ENCODE measurements at regions not wholly inside any gene's neighbourhood (a gene's known extent, or its start where the extent isn't known, plus 50 kb on each side); places are given as distances from the start of the nearest gene placed in this dataset.

- no peaks in the 10 kb centered on the region for H3K27me3 ChIP-seq
- no peak for TF ChIP-seq CTCF (IDR thresholded peaks at IDR 0.05)
- H3K9me3 ChIP-seq = no peaks in the 10 kb centered on the region
- no peaks in the 10 kb centered on the region for H3K4me1 ChIP-seq
- no peak for DNase-seq (ENCODE audit: low spot score in 2 of 2)
- intact Hi-C loops (cut with DNase I) = no loop called here
- no peaks in the 10 kb centered on the region for H3K36me3 ChIP-seq
- H3K27ac ChIP-seq = no peak overlapping the region
- H3K4me3 ChIP-seq = no peak overlapping the region
Observed at GRCh38 chr13:108402850-108403249, 133.3 kb downstream of the TNFSF13B start.

DNA sequence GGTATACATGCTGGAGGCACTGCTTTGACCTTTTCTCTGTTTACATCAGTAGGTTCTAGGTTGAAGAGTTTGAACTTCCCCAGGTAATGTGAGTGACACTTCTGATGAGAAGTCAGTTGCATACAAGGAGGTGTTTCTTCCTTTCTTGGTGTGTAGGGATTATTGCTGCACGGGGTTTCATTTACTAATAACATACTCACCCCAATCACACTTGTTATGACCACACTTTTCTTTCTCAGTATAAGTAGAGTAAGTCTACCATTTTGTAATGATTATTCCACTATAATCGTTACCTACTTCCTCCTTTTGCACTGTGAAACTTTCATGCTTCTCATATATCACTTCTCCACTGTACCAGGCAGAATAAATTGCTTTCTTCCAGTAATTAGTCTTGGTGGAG, 138.0 kb downstream of the TNFSF13B start:
- intact Hi-C loops (cut with DNase I) = no loop called here
- DNase-seq (ENCODE audit: low spot score in 2 of 2) = no peak
- no peak for TF ChIP-seq CTCF (IDR thresholded peaks at IDR 0.05)

GRCh38 chr13:108408672-108409071, 139.2 kb downstream of the TNFSF13B start:
- no peak overlapping the region for H3K27ac ChIP-seq
- H3K36me3 ChIP-seq = no peaks in the 10 kb centered on the region
- H3K9me3 ChIP-seq = no peaks in the 10 kb centered on the region
- TF ChIP-seq CTCF (IDR thresholded peaks at IDR 0.05) = no peak
- H3K27me3 ChIP-seq = no peaks in the 10 kb centered on the region
- H3K4me3 ChIP-seq = no peak overlapping the region
- intact Hi-C loops (cut with DNase I) = no loop called here
- DNase-seq (ENCODE audit: low spot score in 2 of 2) = no peak
- no peaks in the 10 kb centered on the region for H3K4me1 ChIP-seq

More for the DNA sequence above, 138.0 kb downstream of the TNFSF13B start:
- Histone ChIP-seq H3K4me1 (no peaks in the 10 kb centered on the region), H3K4me3 (no peak overlapping the region), H3K27ac (no peak overlapping the region), H3K9me3 (no peaks in the 10 kb centered on the region), H3K27me3 (no peaks in the 10 kb centered on the region), H3K36me3 (no peaks in the 10 kb centered on the region)

DNA sequence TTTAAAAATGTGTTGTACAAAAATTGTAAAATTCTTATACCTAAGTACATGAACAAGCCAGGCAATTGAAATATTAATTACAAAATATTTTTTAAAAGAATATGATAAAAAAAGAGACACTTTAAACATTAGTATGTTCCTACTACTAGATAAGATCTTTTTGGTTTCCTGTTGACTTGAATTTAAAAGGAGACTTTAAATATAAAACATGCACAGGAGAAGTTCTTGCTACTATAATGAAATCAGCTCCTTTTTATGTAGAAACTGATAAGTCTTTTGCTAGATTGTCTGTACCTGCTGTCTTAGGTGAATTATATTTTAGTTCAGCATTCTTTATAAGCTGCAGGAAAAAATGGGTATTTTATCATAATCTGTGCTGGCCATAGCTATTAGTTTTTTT, 140.2 kb downstream of the TNFSF13B start:
- no peak for DNase-seq (ENCODE audit: low spot score in 2 of 2)
- no peak for TF ChIP-seq CTCF (IDR thresholded peaks at IDR 0.05)
- no peak overlapping the region for H3K4me3 ChIP-seq

GRCh38 chr13:108419768-108420167, 150.2 kb downstream of the TNFSF13B start:
- Histone ChIP-seq H3K36me3 (no peaks in the 10 kb centered on the region), H3K9me3 (no peaks in the 10 kb centered on the region), H3K27ac (no peak overlapping the region), H3K27me3 (no peaks in the 10 kb centered on the region), H3K4me3 (no peak overlapping the region), H3K4me1 (no peaks in the 10 kb centered on the region)
- DNase-seq (ENCODE audit: low spot score in 2 of 2) = no peak
- intact Hi-C loops (cut with DNase I) = no loop called here
- no peak for TF ChIP-seq CTCF (IDR thresholded peaks at IDR 0.05)

More for the DNA sequence above, 140.2 kb downstream of the TNFSF13B start:
- Histone ChIP-seq H3K4me1 (no peaks in the 10 kb centered on the region), H3K36me3 (no peaks in the 10 kb centered on the region), H3K27ac (no peak overlapping the region), H3K27me3 (no peaks in the 10 kb centered on the region), H3K9me3 (no peaks in the 10 kb centered on the region)
- intact Hi-C loops (cut with DNase I) = no loop called here

DNA sequence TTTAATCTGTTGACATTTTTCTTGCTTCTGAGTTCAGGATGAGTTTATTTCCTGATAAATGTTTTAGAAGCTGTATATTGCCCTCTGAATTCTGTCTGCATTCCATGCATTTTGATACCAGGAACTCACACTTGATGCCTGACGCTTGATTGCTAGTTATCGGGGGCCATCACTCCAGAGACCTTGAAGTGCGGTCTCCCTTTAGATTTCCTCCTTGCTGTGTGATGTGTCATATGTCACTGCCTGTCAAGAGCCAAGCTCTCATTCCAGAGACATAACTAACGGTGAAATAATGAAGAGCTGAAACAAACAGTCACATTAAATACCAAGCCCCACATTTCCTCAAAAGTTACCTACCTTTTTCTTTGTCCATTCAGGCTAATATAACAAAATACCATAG, 155.5 kb downstream of the TNFSF13B start:
- TF ChIP-seq CTCF (IDR thresholded peaks at IDR 0.05) = no peak
- Histone ChIP-seq H3K4me3 (no peak overlapping the region), H3K36me3 (no peaks in the 10 kb centered on the region), H3K9me3 (no peaks in the 10 kb centered on the region), H3K4me1 (no peaks in the 10 kb centered on the region), H3K27me3 (no peaks in the 10 kb centered on the region), H3K27ac (no peak overlapping the region)
- intact Hi-C loops (cut with DNase I) = no loop called here
- no peak for DNase-seq (ENCODE audit: low spot score in 2 of 2)
